ENCODE measurements at regions not wholly inside any gene's neighbourhood (a gene's known extent, or its start where the extent isn't known, plus 50 kb on each side); places are given as distances from the start of the nearest gene placed in this dataset.

DNA sequence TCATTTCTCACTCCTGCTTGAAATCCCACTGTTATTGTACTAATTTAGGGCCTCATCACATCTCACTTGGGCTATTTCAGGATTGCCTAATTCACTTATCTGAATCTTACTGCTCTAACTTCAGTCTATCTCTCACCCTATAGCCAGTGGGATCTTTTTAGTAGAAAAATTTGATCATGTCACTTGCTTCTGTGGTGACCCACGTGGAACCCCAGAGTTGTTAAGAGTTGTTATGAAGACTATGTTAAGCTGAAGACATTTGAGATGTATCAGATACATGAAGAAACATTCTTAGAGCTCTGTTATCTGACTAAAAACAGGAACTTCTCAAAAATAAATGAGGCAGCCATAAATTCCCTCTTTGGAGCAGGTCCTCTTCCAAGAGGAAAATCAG is 1375.6 kb upstream of the TENM4 start (continued):
- TF ChIP-seq, protein P1, sequence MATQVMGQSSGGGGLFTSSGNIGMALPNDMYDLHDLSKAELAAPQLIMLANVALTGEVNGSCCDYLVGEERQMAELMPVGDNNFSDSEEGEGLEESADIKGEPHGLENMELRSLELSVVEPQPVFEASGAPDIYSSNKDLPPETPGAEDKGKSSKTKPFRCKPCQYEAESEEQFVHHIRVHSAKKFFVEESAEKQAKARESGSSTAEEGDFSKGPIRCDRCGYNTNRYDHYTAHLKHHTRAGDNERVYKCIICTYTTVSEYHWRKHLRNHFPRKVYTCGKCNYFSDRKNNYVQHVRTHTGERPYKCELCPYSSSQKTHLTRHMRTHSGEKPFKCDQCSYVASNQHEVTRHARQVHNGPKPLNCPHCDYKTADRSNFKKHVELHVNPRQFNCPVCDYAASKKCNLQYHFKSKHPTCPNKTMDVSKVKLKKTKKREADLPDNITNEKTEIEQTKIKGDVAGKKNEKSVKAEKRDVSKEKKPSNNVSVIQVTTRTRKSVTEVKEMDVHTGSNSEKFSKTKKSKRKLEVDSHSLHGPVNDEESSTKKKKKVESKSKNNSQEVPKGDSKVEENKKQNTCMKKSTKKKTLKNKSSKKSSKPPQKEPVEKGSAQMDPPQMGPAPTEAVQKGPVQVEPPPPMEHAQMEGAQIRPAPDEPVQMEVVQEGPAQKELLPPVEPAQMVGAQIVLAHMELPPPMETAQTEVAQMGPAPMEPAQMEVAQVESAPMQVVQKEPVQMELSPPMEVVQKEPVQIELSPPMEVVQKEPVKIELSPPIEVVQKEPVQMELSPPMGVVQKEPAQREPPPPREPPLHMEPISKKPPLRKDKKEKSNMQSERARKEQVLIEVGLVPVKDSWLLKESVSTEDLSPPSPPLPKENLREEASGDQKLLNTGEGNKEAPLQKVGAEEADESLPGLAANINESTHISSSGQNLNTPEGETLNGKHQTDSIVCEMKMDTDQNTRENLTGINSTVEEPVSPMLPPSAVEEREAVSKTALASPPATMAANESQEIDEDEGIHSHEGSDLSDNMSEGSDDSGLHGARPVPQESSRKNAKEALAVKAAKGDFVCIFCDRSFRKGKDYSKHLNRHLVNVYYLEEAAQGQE (IDR thresholded peaks at IDR 0.05), result no peak

DNA sequence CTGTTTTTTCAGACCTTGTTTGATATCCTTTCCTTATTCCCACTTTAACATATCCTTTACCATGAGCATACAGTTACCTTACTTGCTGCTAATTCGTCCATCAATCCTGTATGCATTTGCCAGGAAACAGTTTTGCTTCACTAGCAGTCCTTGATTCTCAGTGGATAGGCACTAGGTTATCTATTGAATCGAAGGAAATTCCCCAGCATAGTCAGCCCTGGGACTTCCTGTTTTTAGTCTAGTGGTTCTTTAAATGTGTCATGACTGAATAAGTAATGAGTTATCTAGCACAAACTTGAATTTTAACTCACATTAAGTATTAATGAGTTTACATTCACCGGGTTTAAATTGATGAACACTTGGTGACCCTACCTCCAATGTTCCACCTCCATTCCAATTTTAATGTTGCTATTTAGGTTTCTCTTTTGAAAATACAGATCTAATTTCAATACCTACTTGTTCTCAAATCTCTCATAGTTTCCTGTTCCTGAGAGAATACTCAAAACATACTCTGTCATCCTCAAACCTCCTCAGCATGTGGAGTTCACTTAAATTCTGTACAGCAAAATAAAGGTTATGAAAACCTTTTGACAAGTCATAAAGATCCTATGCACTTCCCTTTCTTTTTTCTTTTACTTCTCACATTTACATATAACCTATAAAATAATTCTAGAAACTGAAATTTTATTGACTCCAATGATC is 1375.1 kb upstream of the TENM4 start:
- Histone ChIP-seq H3K27me3 (ENCODE audit: control insufficient read depth in 4 of 4, insufficient read depth in 4 of 4, low read length in 3 of 4) (no peaks in the 10 kb centered on the region), H3K4me3 (ENCODE audit: low read depth in 1 of 3, low read length in 3 of 3) (no peak overlapping the region), H3K36me3 (ENCODE audit: control insufficient read depth in 4 of 4, insufficient read depth in 3 of 4, low read depth in 1 of 4, low read length in 3 of 4) (no peaks in the 10 kb centered on the region), H3K27ac (ENCODE audit: low read depth in 1 of 2, low read length in 2 of 2) (no peak overlapping the region), H3K9me3 (ENCODE audit: control insufficient read depth in 4 of 4, low read length in 3 of 4) (no peaks in the 10 kb centered on the region), H3K4me1 (ENCODE audit: control insufficient read depth in 4 of 4, insufficient read depth in 4 of 4, low read length in 3 of 4) (no peaks in the 10 kb centered on the region), H3K9ac (ENCODE audit: low read depth in 1 of 2, low read length in 2 of 2) (no peak overlapping the region)
- WGBS, result 42% methylated on average over 3 of the region's 3 CpGs
- no peak for DNase-seq (ENCODE audit: low spot score)
- TF ChIP-seq, protein P2, sequence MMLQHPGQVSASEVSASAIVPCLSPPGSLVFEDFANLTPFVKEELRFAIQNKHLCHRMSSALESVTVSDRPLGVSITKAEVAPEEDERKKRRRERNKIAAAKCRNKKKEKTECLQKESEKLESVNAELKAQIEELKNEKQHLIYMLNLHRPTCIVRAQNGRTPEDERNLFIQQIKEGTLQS (IDR thresholded peaks at IDR 0.05), result no peak
- TF ChIP-seq FOXA1 (IDR thresholded peaks at IDR 0.05) (no peak), YY1 (IDR thresholded peaks at IDR 0.05) (no peak), HNF4A (conservative IDR thresholded peaks at IDR 0.05) (no peak), EGR1 (IDR thresholded peaks at IDR 0.05; ENCODE audit: low read depth in 2 of 2) (no peak), RAD21 (IDR thresholded peaks at IDR 0.05) (no peak), HNF4G (IDR thresholded peaks at IDR 0.05) (no peak), TAF1 (conservative IDR thresholded peaks at IDR 0.05) (no peak), FOXA2 (IDR thresholded peaks at IDR 0.05) (no peak), NR2F2 (IDR thresholded peaks at IDR 0.05) (no peak), JUND (IDR thresholded peaks at IDR 0.05) (no peak), RXRA (IDR thresholded peaks at IDR 0.05) (no peak)
- TF ChIP-seq, protein P1 (IDR thresholded peaks at IDR 0.05), result no peak
- TF ChIP-seq, protein P3, sequence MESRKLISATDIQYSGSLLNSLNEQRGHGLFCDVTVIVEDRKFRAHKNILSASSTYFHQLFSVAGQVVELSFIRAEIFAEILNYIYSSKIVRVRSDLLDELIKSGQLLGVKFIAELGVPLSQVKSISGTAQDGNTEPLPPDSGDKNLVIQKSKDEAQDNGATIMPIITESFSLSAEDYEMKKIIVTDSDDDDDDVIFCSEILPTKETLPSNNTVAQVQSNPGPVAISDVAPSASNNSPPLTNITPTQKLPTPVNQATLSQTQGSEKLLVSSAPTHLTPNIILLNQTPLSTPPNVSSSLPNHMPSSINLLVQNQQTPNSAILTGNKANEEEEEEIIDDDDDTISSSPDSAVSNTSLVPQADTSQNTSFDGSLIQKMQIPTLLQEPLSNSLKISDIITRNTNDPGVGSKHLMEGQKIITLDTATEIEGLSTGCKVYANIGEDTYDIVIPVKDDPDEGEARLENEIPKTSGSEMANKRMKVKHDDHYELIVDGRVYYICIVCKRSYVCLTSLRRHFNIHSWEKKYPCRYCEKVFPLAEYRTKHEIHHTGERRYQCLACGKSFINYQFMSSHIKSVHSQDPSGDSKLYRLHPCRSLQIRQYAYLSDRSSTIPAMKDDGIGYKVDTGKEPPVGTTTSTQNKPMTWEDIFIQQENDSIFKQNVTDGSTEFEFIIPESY (IDR thresholded peaks at IDR 0.05), result no peak
- TF ChIP-seq, protein P4, sequence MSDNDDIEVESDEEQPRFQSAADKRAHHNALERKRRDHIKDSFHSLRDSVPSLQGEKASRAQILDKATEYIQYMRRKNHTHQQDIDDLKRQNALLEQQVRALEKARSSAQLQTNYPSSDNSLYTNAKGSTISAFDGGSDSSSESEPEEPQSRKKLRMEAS (IDR thresholded peaks at IDR 0.05), result no peak
- TF ChIP-seq, protein P5, sequence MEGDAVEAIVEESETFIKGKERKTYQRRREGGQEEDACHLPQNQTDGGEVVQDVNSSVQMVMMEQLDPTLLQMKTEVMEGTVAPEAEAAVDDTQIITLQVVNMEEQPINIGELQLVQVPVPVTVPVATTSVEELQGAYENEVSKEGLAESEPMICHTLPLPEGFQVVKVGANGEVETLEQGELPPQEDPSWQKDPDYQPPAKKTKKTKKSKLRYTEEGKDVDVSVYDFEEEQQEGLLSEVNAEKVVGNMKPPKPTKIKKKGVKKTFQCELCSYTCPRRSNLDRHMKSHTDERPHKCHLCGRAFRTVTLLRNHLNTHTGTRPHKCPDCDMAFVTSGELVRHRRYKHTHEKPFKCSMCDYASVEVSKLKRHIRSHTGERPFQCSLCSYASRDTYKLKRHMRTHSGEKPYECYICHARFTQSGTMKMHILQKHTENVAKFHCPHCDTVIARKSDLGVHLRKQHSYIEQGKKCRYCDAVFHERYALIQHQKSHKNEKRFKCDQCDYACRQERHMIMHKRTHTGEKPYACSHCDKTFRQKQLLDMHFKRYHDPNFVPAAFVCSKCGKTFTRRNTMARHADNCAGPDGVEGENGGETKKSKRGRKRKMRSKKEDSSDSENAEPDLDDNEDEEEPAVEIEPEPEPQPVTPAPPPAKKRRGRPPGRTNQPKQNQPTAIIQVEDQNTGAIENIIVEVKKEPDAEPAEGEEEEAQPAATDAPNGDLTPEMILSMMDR (IDR thresholded peaks at IDR 0.05; ENCODE audit: low read depth, low read length, missing input control), result no peak

Data from liver (tissue), 8 donors.